Hepatocyte (in vitro differentiated cells): ENCODE measurements at regions not wholly inside any gene's neighbourhood (a gene's known extent, or its start where the extent isn't known, plus 50 kb on each side); places are given as distances from the start of the nearest gene placed in this dataset.

ENCODE experiments used
- DNase-seq: peaks from one replicate; pipeline ENCODE4 v3.0.0-alpha.2; 2016; ENCODE audit warnings: low spot score
- H2AFZ ChIP-seq: fragments of 200-600 bp; sonication (generic); 2 replicates; pipeline ENCODE4 v1.6.0; 2016; ENCODE audit warnings: antibody characterized with exemption, mild to moderate bottlenecking
- H3K27ac ChIP-seq: fragments of 200-600 bp; sonication (generic); 2 replicates; pipeline ENCODE4 v1.5.1; 2016; ENCODE audit warnings: mild to moderate bottlenecking
- H3K27me3 ChIP-seq: fragments of 200-600 bp; sonication (generic); 2 replicates; pipeline ENCODE4 v1.6.1; 2016
- H3K36me3 ChIP-seq: fragments of 200-600 bp; sonication (generic); replicated peaks from 2 replicates; pipeline ENCODE4 v1.5.1; 2016; ENCODE audit warnings: low read depth; ENCODE audit not compliant: insufficient read depth
- H3K4me1 ChIP-seq: fragments of 200-600 bp; sonication (generic); 2 replicates; pipeline ENCODE4 v1.5.1; 2016; ENCODE audit warnings: mild to moderate bottlenecking, moderate library complexity; ENCODE audit not compliant: insufficient read depth
- H3K4me2 ChIP-seq: fragments of 200-600 bp; sonication (generic); 2 replicates; pipeline ENCODE4 v1.6.0; 2016
- H3K4me3 ChIP-seq: fragments of 200-600 bp; sonication (generic); 2 replicates; pipeline ENCODE4 v1.5.1; 2016; ENCODE audit warnings: mild to moderate bottlenecking
- H3K79me2 ChIP-seq: fragments of 200-600 bp; sonication (generic); 2 replicates; pipeline ENCODE4 v1.6.0; 2017; ENCODE audit warnings: mild to moderate bottlenecking
- H3K9me2 ChIP-seq: fragments of 200-600 bp; sonication (generic); replicated peaks from 2 replicates; pipeline ENCODE4 v1.6.0; 2017; ENCODE audit warnings: mild to moderate bottlenecking; ENCODE audit not compliant: insufficient read depth
- H3K9me3 ChIP-seq: fragments of 200-600 bp; sonication (generic); 2 replicates; pipeline ENCODE4 v1.5.1; 2016; ENCODE audit warnings: low read depth, mild to moderate bottlenecking
- H4K20me1 ChIP-seq: fragments of 200-600 bp; sonication (generic); 2 replicates; pipeline ENCODE4 v1.6.0; 2016; ENCODE audit warnings: mild to moderate bottlenecking; ENCODE audit not compliant: insufficient read depth, poor library complexity, severe bottlenecking
- CTCF ChIP-seq: fragments of 200-600 bp; sonication (generic); IDR thresholded peaks from 2 replicates; pipeline ENCODE4 v1.5.1; 2016; ENCODE audit warnings: antibody characterized with exemption, mild to moderate bottlenecking; ENCODE audit not compliant: poor library complexity
- EZH2 ChIP-seq: fragments of 200-600 bp; sonication (generic); IDR thresholded peaks from 2 replicates; pipeline ENCODE4 v1.6.1; 2016; ENCODE audit warnings: antibody characterized with exemption, mild to moderate bottlenecking, borderline replicate concordance
- EZH2phosphoT487 ChIP-seq: fragments of 200-600 bp; sonication (generic); IDR thresholded peaks from one replicate; pipeline ENCODE4 v1.6.1; 2018; ENCODE audit warnings: antibody characterized with exemption, mild to moderate bottlenecking, low read depth, moderate library complexity; ENCODE audit not compliant: unreplicated experiment, severe bottlenecking
- WGBS: methylation state at CpG from one replicate; pipeline ENCODE4 v1.1.6; 2016; ENCODE audit warnings: low lambda C conversion rate; ENCODE audit errors: missing lambda C conversion rate; 5-methylcytosine and 5-hydroxymethylcytosine counted together

- Histone ChIP-seq H3K27me3 (no peaks in the 10 kb centered on the region), H3K79me2 (no peaks in the 10 kb centered on the region), H2AFZ (no peak overlapping the region), H3K36me3 (no peaks in the 10 kb centered on the region), H3K27ac (no peak overlapping the region), H3K4me2 (no peak overlapping the region), H3K4me1 (no peaks in the 10 kb centered on the region), H3K9me2 (no peaks in the 10 kb centered on the region), H3K9me3 (no peaks in the 10 kb centered on the region), H3K4me3 (no peak overlapping the region), H4K20me1 (no peaks in the 10 kb centered on the region)
- WGBS = 94% methylated on average over 4 of the region's 4 CpGs
- TF ChIP-seq EZH2phosphoT487 (no peak), CTCF (no peak), EZH2 (no peak)
- DNase-seq = no peak
Observed at GRCh38 chr9:26747611-26748010, 145.0 kb downstream of the CAAP1 start.

GRCh38 chr9:26746357-26747072 lies 146.1 kb downstream of the CAAP1 start:
- Histone ChIP-seq H3K4me1 (no peaks in the 10 kb centered on the region), H3K27ac (peak overlapping the region; percentile 36), H3K79me2 (no peaks in the 10 kb centered on the region), H2AFZ (no peak overlapping the region), H3K4me3 (no peak overlapping the region), H3K9me3 (no peaks in the 10 kb centered on the region), H3K36me3 (no peaks in the 10 kb centered on the region), H3K27me3 (peaks cover 4% of the 10 kb centered on the region), H3K9me2 (no peaks in the 10 kb centered on the region), H4K20me1 (no peaks in the 10 kb centered on the region), H3K4me2 (no peak overlapping the region)
- WGBS = 61% methylated on average over 4 of the region's 4 CpGs
- peak; percentile 61 for DNase-seq
- TF ChIP-seq EZH2phosphoT487 (no peak), CTCF (no peak), EZH2 (no peak)

- WGBS = 95% methylated on average over 4 of the region's 4 CpGs
Observed at GRCh38 chr9:26745111-26745510, 147.5 kb downstream of the CAAP1 start.

GRCh38 chr9:26744191-26744965 lies 148.2 kb downstream of the CAAP1 start:
- H3K36me3 ChIP-seq = no peaks in the 10 kb centered on the region
- 47% methylated on average over 2 of the region's 2 CpGs for WGBS
- TF ChIP-seq CTCF (peak; percentile 74), EZH2 (no peak)
- H3K4me1 ChIP-seq = no peaks in the 10 kb centered on the region
- no peaks in the 10 kb centered on the region for H4K20me1 ChIP-seq
- peak; percentile 33 for DNase-seq
- H3K9me2 ChIP-seq = peaks cover 3% of the 10 kb centered on the region
- no peaks in the 10 kb centered on the region for H3K9me3 ChIP-seq
- no peak overlapping the region for H2AFZ ChIP-seq
- peaks cover 4% of the 10 kb centered on the region for H3K27me3 ChIP-seq
- no peak overlapping the region for H3K4me2 ChIP-seq
- no peaks in the 10 kb centered on the region for H3K79me2 ChIP-seq
- no peak overlapping the region for H3K4me3 ChIP-seq
- H3K27ac ChIP-seq = no peak overlapping the region

More at GRCh38 chr9:26745111-26745510, 147.5 kb downstream of the CAAP1 start:
- Histone ChIP-seq H3K9me3 (no peaks in the 10 kb centered on the region), H2AFZ (no peak overlapping the region), H3K4me3 (no peak overlapping the region), H4K20me1 (no peaks in the 10 kb centered on the region), H3K4me1 (no peaks in the 10 kb centered on the region), H3K79me2 (no peaks in the 10 kb centered on the region), H3K27me3 (peaks cover 4% of the 10 kb centered on the region), H3K27ac (no peak overlapping the region), H3K36me3 (no peaks in the 10 kb centered on the region), H3K9me2 (peaks cover 3% of the 10 kb centered on the region), H3K4me2 (no peak overlapping the region)
- DNase-seq = no peak
- TF ChIP-seq EZH2 = no peak
